Activated CD8-positive, alpha-beta memory T cell treated with anti-CD3 and anti-CD28 coated beads, Interleukin-2, amount 10 ng/mL, durations not matched to agents 7 days and 5 days (primary cell): ENCODE measurements at regions not wholly inside any gene's neighbourhood (a gene's known extent, or its start where the extent isn't known, plus 50 kb on each side); places are given as distances from the start of the nearest gene placed in this dataset.

Experiments used
- ATAC-seq: fragments of 150-1000 bp; cut with Tn5 transposase; one replicate; pipeline ENCODE4 v1.10.0; 2021; ENCODE audit warnings: moderate library complexity
- CTCF ChIA-PET: fragments of 350-600 bp; sonication (Branson Sonifier 250); formaldehyde crosslinking; loops from one replicate; lab custom pipeline; 2021; ENCODE audit warnings: antibody characterized with exemption; lab: Charles Lee
- DNase-seq: peaks from one replicate; pipeline ENCODE4 v3.0.0-alpha.2; 2020
- H3K27ac Mint-ChIP-seq: one replicate; pipeline ENCODE4 v1.8.0; 2021; ENCODE audit warnings: mild to moderate bottlenecking, mixed read lengths
- H3K27me3 Mint-ChIP-seq: one replicate; pipeline ENCODE4 v1.8.0; 2021; ENCODE audit warnings: mixed read lengths
- H3K36me3 Mint-ChIP-seq: one replicate; pipeline ENCODE4 v1.8.0; 2021; ENCODE audit warnings: mild to moderate bottlenecking, mixed read lengths
- H3K4me1 Mint-ChIP-seq: one replicate; pipeline ENCODE4 v1.8.0; 2021; ENCODE audit warnings: mixed read lengths
- H3K4me3 Mint-ChIP-seq: one replicate; pipeline ENCODE4 v1.8.0; 2021; ENCODE audit warnings: mild to moderate bottlenecking, moderate library complexity, mixed read lengths
- H3K9me3 Mint-ChIP-seq: one replicate; pipeline ENCODE4 v1.8.0; 2022; ENCODE audit warnings: low read depth, mixed read lengths

DNA sequence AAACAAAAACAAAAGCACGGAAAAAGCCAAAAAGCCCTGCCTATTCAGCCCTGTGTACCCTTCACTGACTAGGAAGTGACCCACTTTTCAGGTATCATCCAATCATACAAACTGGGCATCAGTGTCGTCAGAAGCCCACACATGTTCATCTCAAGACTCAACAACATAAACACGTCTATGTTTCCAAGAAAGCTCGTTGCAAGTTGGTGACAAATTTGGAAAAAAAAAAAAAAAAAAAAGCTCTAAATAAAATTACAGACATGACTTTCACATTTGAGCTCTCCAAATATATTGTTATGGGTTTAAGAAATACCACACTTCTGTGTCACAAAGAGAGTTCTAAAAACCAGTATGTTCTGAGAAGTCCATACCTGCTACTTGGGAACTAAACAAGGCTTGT, 204.7 kb upstream of the KLF14 start:
- peak; percentile 86 for ATAC-seq
- Mint-ChIP-seq H3K4me3 (peak overlapping the region; percentile 25), H3K4me1 (peaks cover 89% of the 10 kb centered on the region), H3K27ac (peak overlapping the region; percentile 95), H3K27me3 (no peaks in the 10 kb centered on the region), H3K36me3 (peaks cover 76% of the 10 kb centered on the region), H3K9me3 (no peaks in the 10 kb centered on the region)
- DNase-seq: peak; percentile 81
- CTCF ChIA-PET: interaction anchor here (0.7 to 4.7 kb wide), 14 partner anchors 8 to 1100 kb away, joined by 3 to 24 read pairs (median 5); no protein-coding TSS in a partner anchor

DNA sequence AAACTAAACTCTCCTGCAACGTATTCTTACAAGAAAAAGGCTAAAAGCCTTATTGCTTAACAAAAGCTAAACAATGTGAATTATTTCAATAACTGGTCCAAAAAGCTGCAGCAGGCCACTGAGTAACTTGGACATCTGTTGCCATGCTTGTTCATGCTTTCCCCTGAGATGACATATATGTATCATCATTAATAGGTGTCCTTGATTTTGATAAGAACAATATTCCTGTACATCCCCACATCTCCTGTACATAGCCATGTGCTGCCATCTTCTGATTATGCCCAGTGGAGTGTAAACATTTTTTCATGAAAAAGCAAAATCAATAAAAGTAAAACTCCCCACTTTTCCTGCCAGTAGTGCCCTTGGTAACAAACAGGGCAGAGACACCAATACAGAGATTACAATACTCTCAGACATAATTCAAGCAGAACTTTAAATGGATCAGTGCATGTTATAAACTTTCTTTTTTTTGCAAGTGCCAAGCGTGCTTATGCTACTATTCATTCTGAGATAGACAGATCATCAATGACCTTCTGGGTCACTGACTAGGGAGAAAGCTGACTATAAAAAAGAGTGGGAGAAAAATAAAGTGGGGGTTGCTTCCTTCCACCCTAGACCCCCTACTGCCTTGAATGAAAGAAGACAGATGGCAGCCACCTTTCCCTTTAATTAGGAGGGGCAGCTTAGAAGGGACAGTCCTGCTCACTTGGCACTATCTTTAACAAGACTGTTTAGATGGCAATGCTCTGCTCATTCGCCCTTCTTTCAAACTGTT, 205.5 kb upstream of the KLF14 start:
- Mint-ChIP-seq H3K36me3 (peaks cover 74% of the 10 kb centered on the region), H3K27ac (peak overlapping the region; percentile 95), H3K4me1 (peaks cover 87% of the 10 kb centered on the region), H3K9me3 (no peaks in the 10 kb centered on the region), H3K4me3 (peak overlapping the region; percentile 77), H3K27me3 (no peaks in the 10 kb centered on the region)
- CTCF ChIA-PET: interaction anchor here (0.6 to 4.7 kb wide), 13 partner anchors 9 to 89 kb away, joined by 3 to 24 read pairs (median 5); no protein-coding TSS in a partner anchor
- ATAC-seq (no peak), DNase-seq (no peak)

DNA sequence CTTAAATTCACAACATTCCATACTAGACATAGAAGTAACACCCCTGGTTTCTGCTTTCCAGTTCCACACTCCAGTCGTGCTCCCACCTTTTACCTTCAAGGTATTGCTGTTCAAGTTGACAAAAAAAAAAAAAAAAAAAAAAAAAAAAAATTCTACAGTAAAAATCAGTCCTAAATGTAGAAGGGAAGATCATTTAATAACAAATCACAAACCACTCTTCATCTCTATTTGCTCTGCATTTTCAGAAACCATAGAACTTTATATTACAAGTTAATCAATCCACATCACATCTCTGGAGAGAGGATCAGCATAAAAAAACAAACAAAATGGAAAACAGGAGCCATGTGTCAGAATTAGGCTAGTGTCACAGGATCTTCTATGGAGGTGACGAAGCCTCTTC, 206.3 kb upstream of the KLF14 start:
- DNase-seq (no peak), ATAC-seq (no peak)
- Mint-ChIP-seq H3K36me3 (peaks cover 76% of the 10 kb centered on the region), H3K9me3 (no peaks in the 10 kb centered on the region), H3K4me1 (peaks cover 90% of the 10 kb centered on the region), H3K27ac (peak overlapping the region; percentile 95), H3K4me3 (peak overlapping the region; percentile 77), H3K27me3 (no peaks in the 10 kb centered on the region)
- CTCF ChIA-PET: interaction anchor here (0.6 to 4.7 kb wide), 11 partner anchors 8 to 88 kb away, joined by 3 to 24 read pairs (median 4); no protein-coding TSS in a partner anchor

DNA sequence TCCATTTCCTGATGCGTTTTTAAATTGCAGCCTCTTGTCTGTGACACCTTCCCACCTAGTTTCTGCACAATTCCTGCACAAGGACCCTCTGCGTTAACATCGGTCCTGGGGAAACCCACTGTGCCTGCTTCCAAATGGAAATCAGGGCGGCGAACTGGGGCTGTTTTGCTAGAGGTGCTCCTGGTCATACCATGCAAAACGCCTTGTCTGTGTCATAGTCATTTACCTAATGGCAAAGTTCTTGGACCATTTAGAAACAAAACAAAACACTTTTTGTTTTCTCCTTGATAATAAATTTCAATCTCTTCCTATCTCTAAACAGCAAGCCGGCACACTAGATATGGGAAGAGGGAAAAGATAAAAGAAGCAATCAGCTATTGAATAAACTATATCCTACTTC, 206.9 kb upstream of the KLF14 start:
- H3K9me3 Mint-ChIP-seq: no peaks in the 10 kb centered on the region
- H3K4me3 Mint-ChIP-seq: peak overlapping the region; percentile 77
- no peaks in the 10 kb centered on the region for H3K27me3 Mint-ChIP-seq
- peaks cover 76% of the 10 kb centered on the region for H3K36me3 Mint-ChIP-seq
- H3K27ac Mint-ChIP-seq: peak overlapping the region; percentile 95
- DNase-seq (no peak), ATAC-seq (no peak)
- CTCF ChIA-PET: interaction anchor here (0.6 to 4.7 kb wide), 6 partner anchors 11 to 72 kb away, joined by 3 to 24 read pairs (median 6); no protein-coding TSS in a partner anchor
- H3K4me1 Mint-ChIP-seq: peaks cover 90% of the 10 kb centered on the region

DNA sequence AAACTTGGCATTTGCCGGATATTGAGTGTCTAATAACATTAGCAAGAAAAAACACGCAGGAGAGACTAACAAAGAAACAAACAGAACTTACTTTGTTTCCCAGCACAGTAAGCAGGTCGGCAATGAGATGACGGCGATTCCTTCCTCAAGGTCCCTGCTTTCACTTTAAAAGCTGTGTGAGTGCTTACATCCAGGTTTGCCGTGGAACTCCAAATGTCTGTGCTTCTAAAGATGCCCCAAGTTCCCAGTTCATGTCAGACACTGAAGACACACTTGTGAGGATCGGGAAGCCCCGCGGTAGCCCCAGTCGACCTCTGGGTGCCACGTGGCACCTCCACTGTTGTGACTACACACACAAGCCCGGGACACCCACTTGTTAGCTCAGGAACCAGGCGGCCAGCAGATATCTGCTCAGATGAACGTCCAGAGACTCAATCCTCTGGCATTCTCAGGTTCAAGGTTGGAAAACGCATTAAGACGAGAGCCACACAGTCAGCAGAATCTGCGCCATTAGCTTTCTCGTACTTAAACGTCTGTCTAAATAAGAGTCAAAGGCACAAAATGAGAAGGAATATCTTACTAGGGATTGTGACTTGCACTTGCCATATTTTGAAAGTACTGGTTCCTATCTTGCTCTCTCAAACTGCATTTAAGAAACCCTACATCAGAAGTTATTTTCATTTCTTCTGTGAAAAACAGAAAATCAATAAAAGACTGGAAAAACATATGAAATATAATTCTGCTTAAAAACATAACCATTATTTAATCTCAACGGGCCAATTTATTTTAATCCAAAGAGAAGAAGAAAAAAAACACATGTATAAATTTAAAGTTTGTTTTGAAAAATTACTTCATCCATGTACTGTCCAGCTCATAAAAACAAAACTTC, 207.6 kb upstream of the KLF14 start:
- DNase-seq (no peak), ATAC-seq (peak; percentile 14)
- H3K27me3 Mint-ChIP-seq: no peaks in the 10 kb centered on the region
- peak overlapping the region; percentile 77 for H3K4me3 Mint-ChIP-seq
- H3K36me3 Mint-ChIP-seq: peaks cover 78% of the 10 kb centered on the region
- H3K4me1 Mint-ChIP-seq: peaks cover 91% of the 10 kb centered on the region
- H3K9me3 Mint-ChIP-seq: no peaks in the 10 kb centered on the region
- CTCF ChIA-PET: interaction anchor here (0.8 to 4.7 kb wide), 5 partner anchors 12 to 65 kb away, joined by 4 to 24 read pairs (median 6); no protein-coding TSS in a partner anchor
- peak overlapping the region; percentile 95 for H3K27ac Mint-ChIP-seq

DNA sequence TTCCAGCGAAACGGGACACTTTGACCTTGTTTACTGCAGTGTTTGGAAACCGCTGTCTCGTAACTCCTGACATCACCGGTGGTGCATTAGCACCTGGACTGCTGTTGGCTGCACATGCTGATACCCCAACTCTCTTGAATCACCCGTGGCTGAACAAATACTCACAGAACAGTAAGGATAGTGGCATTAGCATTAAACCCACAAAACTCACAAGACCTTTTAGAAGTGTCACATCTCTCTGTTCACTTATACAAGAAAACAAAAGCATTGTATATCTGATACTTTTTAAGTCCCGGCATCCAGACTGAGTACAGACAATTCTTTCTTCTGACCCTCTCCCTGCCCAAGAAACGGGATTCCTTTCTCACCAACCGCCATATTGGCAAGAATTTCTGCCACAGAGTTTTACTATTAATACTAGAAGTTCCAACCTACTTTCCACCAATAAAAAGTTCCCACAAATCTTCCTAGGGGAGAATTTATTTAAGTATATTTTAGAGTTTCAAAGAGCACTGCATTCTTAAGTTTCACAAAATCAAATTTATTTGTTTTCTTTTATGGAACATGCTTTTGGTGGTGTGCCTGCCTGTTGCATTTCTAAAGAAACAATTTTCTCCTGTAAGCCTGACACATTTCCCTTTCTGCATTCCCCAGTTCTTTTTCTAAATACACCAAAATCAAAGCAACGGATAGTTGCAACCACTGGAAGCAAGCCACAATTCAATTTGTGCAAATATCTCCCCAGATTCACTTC, 208.4 kb upstream of the KLF14 start:
- DNase-seq: no peak
- H3K9me3 Mint-ChIP-seq: no peaks in the 10 kb centered on the region
- peak overlapping the region; percentile 95 for H3K27ac Mint-ChIP-seq
- peaks cover 89% of the 10 kb centered on the region for H3K4me1 Mint-ChIP-seq
- no peaks in the 10 kb centered on the region for H3K27me3 Mint-ChIP-seq
- CTCF ChIA-PET: interaction anchor here (1.0 to 4.6 kb wide), 2 partner anchors 13 to 17 kb away, joined by 6 to 22 read pairs; no protein-coding TSS in a partner anchor
- peaks cover 73% of the 10 kb centered on the region for H3K36me3 Mint-ChIP-seq
- H3K4me3 Mint-ChIP-seq: peak overlapping the region; percentile 77
- ATAC-seq: peak; percentile 17

DNA sequence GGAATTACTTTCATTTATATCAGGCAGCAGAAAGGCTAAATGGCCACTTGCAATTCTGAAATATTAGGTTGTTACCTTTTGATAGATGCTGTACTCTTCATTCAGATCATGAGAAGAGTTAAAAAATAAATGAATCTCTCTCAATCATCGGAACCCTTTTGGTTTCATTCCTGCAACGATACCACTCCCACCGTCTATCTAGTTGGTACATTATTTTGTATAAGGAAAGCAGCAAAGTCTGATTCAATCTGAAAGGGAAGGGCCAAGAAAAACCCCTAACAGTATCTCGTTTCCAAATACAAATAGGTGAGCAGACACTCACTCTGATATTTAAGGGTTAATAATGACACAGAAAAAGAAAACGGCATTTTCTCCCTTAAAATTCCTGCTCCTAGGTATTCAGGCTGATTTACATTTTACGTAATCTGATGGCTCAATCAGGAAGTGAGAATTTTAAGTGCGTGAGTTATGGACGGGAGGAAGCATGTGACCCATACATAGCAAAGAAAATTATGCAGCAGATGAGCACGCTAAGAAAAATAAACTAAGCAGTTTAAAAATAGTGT, 209.4 kb upstream of the KLF14 start:
- Mint-ChIP-seq H3K36me3 (peaks cover 78% of the 10 kb centered on the region), H3K27ac (peak overlapping the region; percentile 95), H3K4me1 (peaks cover 94% of the 10 kb centered on the region), H3K4me3 (peak overlapping the region; percentile 77), H3K27me3 (no peaks in the 10 kb centered on the region), H3K9me3 (no peaks in the 10 kb centered on the region)
- ATAC-seq (peak; percentile 14), DNase-seq (no peak)
- CTCF ChIA-PET: interaction anchor here (1.2 to 7.5 kb wide), 3 partner anchors 15 to 47 kb away, joined by 4 to 79 read pairs (median 8); no protein-coding TSS in a partner anchor

DNA sequence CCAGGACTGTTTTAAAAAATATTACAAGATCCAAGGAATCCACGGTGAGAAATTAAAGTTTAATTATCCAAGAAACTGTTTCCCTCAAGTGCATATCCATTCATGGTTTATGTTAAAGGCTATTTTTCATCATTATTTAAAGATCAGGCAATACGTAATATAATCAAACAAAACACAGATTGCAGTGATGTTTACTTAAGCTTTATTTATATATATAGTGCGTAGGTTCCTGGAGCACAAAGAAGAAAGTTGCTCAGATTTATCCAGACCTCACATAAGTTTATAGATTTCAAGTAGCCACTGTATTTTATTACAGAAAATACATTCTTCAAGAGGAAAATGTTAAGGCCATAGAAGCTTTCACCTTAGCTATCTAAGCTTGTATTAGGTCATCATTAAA, 210.0 kb upstream of the KLF14 start:
- CTCF ChIA-PET: interaction anchor here (1.1 to 7.5 kb wide), 4 partner anchors 14 to 47 kb away, joined by 3 to 79 read pairs (median 6); no protein-coding TSS in a partner anchor
- Mint-ChIP-seq H3K4me1 (peaks cover 91% of the 10 kb centered on the region), H3K4me3 (peak overlapping the region; percentile 77), H3K9me3 (no peaks in the 10 kb centered on the region), H3K27ac (peak overlapping the region; percentile 95), H3K27me3 (no peaks in the 10 kb centered on the region), H3K36me3 (peaks cover 78% of the 10 kb centered on the region)
- ATAC-seq: no peak
- no peak for DNase-seq

DNA sequence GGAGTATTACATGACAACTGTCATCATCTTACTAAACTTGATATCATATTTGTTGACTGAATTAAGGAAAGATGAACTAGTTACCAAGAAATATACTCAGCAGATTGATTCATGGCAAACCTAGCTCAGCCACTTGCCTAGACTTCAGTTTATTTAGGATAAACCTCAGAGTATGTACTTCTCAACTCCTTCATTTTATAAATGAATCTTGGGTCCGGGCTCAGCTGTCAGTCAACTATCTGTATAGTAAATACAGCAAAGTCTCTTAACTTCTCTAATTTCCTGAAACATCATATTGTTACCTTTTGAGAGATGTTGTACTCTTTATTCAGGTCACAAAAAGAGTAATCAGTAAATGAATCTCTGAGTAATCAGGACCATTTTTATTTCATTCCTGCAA, 211.0 kb upstream of the KLF14 start:
- Mint-ChIP-seq H3K9me3 (no peaks in the 10 kb centered on the region), H3K4me1 (peaks cover 86% of the 10 kb centered on the region), H3K4me3 (peak overlapping the region; percentile 11), H3K27ac (peak overlapping the region; percentile 85), H3K27me3 (no peaks in the 10 kb centered on the region), H3K36me3 (peaks cover 72% of the 10 kb centered on the region)
- CTCF ChIA-PET: interaction anchor here (1.1 to 7.5 kb wide), 5 partner anchors 9 to 48 kb away, joined by 3 to 79 read pairs (median 7); no protein-coding TSS in a partner anchor
- no peak for ATAC-seq
- no peak for DNase-seq

DNA sequence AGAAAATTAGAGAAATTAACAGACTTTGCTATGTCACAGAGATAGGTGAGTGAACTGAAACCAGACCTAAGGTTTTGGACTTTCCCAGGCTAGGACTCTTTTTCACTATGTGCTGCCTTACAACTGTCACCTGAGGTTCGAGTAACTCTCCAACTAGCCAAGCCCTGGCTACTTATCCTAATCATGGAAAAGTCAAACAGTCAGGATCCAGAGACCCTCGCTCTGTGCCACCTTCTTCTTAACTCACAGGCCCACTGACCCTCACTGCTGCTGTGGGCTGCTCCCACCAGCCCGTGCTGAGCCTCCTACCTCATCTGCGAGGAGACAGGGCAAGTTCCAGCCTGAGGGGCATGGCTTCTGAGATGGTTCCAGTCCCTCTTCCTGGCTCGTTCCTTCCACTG, 211.4 kb upstream of the KLF14 start:
- Mint-ChIP-seq H3K27me3 (no peaks in the 10 kb centered on the region), H3K9me3 (no peaks in the 10 kb centered on the region), H3K36me3 (peaks cover 68% of the 10 kb centered on the region), H3K27ac (peak overlapping the region; percentile 85), H3K4me1 (peaks cover 81% of the 10 kb centered on the region), H3K4me3 (peak overlapping the region; percentile 46)
- no peak for DNase-seq
- CTCF ChIA-PET: interaction anchor here (1.3 to 7.5 kb wide), 8 partner anchors 10 to 95 kb away, joined by 3 to 79 read pairs (median 4); no protein-coding TSS in a partner anchor
- ATAC-seq: peak; percentile 13

DNA sequence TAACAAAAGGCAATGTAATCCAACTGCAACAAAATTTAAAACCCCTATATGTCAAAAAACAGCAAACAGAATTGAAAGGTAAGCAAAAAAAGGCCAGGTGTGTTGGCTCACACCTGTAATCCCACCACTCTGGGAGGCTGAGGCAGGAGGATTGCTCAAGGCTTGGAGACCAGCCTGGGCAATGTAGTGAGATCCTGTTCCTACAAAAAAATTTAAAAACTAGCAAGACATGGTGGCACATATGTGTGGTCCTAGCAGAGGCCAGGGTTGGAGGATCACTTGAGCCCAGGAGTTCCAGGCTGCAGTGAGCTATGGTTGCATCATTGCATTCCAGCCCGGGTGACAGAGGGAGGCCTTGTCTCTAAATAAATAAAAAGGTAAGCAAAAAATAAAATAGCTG, 212.1 kb upstream of the KLF14 start:
- H3K36me3 Mint-ChIP-seq: peaks cover 62% of the 10 kb centered on the region
- no peaks in the 10 kb centered on the region for H3K27me3 Mint-ChIP-seq

More for the DNA sequence above, 212.1 kb upstream of the KLF14 start:
- Mint-ChIP-seq H3K4me3 (peak overlapping the region; percentile 47), H3K4me1 (peaks cover 75% of the 10 kb centered on the region), H3K27ac (peak overlapping the region; percentile 85), H3K9me3 (no peaks in the 10 kb centered on the region)
- CTCF ChIA-PET: interaction anchor here (0.7 to 7.5 kb wide), 10 partner anchors 10 to 94 kb away, joined by 3 to 79 read pairs (median 3); no protein-coding TSS in a partner anchor
- DNase-seq: no peak
- ATAC-seq: no peak
